GM15510 (cell line): ENCODE measurements at regions not wholly inside any gene's neighbourhood (a gene's known extent, or its start where the extent isn't known, plus 50 kb on each side); places are given as distances from the start of the nearest gene placed in this dataset.

Experiments
- POLR2A ChIP-seq: IDR thresholded peaks from 3 replicates; pipeline ENCODE4 v1.6.1; 2011; ENCODE audit warnings: borderline replicate concordance; ENCODE audit not compliant: insufficient read length; ENCODE audit errors: extremely low read depth

DNA sequence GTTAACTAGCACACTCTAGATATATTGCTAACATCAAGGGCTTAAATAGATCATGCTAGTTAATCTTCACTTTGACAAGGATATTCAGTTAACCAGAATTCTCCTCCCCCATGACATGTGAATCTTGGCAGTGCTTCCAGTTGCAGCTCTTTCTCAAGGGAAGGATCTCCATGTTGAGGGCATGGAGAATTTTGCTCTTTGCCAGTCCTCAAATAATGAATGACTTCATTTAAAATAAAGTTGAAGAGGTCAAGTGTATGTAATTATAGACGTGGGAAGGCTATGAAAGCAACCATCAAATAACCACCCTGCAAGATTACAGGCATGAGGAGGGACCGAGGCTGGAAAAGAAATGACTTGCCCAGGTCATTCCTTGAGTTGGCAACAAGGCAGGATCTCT is 87.3 kb upstream of the CPEB2 start:
- TF ChIP-seq POLR2A, result no peak

DNA sequence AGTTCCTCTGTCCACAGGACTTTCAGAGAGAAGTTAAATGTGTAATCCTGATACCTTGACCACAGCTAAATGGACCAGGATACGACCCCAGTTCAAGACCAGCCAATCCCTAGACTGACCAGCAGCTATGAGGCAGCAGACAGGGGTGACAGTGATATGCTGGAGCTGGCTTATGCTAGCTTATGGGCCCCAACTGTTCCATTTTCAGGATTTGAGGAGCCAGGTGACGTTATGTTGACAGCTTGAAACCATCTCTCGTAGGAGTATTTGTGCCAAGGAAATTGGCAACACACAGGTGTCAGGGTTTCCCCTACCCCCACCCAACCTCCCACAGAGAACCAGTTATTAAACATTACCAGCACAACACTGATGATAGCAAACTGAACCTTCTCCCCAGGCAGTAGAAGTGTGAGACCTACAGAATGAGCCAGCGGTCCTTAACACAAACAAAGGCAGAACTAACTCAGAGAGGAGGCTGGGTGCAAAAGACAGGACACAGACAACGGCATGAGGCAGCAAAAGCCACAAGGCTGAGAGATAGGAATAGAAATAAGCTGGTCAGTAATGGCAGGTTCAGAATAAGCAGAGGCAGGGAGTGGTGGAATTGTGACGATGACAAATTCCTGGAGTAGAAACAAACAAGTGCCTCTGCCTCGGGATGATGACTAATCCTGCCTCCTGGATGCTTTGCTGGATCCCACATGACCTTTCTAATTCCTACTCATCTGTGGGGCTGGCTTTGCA is 85.6 kb upstream of the CPEB2 start:
- TF ChIP-seq POLR2A, result no peak

DNA sequence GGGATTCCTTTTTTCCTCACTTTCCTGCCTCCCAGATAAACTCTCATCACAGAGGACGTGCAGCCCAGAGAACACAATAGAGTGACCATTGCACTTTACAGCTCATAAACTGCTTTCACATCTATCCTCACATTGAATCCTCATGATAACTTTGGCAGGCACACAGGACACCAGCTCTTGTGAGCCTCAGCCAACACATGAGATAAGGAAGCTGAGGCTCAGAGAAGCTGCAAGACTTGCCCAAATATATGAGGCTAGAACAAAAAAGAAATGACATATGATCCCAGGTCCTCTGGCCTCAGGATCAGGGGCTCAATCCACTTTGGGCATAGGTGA is 85.0 kb upstream of the CPEB2 start:
- TF ChIP-seq POLR2A, result no peak

DNA sequence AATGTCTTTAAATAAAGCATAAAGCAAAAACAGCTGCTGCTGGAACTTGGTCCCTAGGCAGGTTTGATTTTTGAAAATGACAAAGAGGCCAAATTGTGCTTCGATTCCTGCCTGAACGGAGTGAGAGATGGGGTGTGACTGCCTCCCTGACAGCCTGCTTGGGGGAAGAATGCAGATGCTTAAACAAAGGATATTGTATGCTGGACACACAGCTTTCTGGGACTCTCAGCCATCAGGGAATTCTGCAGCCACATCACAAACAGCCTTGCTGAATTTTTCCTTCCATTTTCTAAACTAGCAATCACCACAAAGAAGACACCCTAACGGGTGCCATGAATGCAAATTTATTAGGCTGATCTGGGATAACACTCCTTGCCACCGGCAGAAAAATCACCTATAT is 83.9 kb upstream of the CPEB2 start:
- no peak for TF ChIP-seq POLR2A

DNA sequence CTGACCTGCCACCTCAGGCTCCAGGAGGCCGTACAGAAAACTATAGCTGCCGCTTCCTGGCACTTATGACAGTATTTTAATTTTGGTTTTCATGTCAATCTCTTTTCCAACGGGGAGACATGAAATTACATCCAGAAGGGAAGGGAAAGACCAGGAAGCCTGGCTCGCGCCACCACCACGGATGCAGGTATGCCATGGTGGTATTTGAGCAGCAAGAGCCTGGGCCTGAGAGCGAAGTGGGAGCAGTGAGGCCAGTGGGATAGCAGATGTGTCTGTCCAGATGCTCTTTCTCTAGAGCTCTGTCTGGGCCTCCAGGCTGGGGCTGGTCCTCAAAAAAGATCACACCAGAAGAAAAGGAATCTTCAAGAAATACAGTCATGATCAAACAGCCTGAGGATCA is 82.5 kb upstream of the CPEB2 start:
- TF ChIP-seq POLR2A, result no peak

DNA sequence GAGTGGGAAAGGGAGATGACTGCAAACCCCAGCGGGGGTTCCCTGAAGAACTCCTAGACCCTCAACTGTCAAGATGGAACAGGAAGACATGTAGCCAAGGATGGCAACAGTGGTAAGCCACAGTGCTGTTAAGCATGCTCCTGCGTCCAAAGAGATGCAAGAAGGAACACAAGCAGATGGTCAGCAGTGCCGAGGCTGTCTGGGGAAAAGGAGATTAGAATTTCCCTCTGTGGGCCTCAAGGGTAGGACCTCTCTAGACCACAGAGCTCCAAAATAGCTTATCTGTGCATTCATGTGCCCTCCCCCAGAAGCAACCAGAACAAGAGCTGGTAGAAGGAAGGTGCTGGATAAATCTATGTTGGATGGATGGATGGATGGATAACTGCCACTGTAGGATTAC is 82.0 kb upstream of the CPEB2 start:
- TF ChIP-seq POLR2A, result no peak

DNA sequence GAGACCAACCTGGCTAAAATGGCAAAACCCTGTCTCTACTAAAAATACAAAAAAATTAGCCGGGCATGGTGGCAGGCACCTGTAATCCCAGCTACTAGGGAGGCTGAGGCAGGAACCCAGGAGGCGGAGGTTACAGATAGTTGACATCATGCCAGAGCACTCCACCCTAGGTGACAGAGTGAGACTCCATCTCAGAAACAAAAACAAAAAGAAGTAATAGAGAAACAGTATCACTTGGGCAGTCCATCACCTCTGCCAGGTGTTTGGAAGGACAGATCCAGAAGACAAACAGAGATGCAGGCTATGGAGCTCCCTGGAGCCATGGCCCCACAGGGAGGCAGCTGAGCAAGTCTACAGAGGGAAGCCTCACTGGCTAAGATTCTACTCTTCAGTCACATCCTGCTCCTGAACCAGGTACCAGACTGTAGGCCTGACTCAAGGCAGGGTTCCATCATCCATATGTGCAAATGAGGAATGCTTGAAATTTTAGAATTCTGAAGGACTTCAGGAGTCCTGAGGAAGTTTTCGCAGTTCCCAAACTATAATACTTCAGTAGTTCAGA is 81.4 kb upstream of the CPEB2 start:
- no peak for TF ChIP-seq POLR2A

DNA sequence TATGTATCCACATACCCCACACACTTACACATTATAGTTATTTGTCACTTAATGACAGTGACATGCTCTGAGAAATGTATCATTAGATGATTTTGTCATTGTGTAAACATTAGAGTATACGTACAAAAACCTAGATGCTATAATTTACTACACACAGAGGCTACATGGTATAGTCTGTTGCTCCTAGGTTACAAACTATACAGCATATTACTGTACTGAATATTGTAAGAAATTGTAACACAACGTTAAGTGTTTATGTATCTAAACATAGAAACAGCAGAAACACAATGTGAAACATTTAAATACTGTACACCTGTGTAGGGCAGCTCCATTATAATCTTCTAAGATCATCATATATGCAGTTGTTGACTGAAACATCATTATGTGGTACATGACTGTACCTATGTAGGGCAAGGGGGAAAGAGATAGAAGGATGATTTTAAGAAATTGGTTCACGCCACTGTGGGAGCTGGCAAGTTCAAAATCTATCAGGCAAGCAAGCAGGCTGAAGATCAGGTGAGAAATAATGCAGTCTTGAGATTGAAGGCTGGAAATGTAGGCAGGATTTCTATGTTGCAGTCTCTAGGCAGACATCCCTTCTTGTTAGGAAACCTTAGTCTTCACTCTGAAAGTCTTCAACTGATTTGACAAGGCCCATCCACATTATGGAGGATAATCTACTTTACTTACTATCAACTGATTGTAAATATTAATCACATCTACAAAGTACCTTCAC is 78.0 kb upstream of the CPEB2 start:
- TF ChIP-seq POLR2A, result no peak

DNA sequence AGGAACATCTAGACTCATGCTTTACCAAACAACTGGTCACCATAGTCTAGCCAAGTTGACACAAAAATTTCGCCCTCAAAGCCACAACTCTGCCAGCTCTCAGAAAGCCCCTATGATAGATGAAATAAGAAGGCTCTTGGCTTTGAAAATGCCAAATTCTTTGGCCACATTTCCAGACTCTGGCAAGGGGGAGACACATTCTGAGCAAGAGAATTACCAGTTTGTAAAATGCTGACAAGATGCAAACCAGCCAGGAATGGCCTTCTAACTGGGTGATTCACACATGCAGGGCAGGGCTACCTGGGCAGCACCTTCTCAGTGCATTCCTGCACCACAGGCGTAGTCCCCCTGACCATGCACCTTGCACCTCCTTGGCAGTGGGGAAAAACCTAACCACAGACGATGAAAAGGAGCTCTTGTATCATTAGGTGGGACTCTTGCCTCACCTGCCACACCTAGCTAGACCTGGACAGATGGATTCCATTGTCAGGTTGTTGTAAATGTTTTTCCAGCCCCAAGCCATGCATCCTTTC is 77.4 kb upstream of the CPEB2 start:
- no peak for TF ChIP-seq POLR2A

DNA sequence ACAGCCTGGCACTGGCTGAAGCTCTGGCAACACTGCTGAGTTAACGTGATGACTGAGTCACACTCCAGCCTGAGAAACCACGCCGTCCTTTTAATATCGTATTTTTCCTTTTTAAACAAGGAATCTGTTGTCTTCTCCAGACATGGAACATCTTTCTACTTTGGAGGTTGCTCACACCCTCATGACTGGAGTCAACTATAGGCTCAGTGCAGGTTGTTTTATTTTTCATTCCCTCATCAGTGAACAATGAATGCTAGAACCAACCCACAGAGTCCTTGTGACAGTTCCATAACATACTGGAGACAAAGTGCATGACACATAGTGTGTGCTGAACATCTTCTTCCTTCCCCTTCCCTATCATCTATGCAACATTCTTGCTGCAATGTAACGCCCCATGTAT is 76.8 kb upstream of the CPEB2 start:
- TF ChIP-seq POLR2A, result no peak

DNA sequence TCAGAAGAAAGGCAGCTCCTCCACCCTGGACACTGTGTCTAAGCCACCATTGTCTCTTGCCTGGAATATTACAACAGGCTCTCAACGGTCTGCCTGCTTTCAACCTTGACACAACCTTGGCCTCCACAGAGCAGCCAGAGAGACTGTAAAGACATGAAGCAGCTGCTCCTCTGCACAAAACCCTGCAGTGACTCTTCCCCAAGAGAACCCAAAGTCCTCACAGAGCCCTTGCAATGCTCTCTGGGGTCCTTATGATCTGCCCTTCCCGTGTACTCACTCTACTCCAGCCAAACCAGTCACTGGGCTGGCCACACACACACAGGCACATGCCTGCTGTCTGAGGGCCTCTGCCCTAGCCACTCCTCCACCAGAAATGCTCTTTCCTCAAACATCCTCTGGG is 75.9 kb upstream of the CPEB2 start:
- no peak for TF ChIP-seq POLR2A

DNA sequence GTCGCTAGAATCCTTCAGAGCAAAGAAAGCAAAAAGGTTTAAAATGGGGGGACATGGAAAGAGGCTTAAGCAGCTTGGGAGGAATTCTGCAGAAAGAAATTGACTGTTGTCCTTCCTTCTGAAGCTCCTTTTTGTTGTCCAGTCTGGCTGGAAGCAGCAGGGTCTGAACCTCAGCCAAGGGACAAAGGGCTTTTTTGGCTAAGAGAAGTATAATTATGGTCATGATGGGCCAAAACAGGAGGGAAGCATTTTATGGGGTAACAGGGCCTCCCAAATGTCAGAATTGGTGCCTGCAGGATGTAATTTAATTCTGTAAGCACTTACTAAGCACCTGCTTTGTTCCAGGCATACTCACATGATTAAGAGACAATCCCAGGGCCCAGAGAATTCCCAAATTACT is 74.2 kb upstream of the CPEB2 start:
- TF ChIP-seq POLR2A, result no peak

DNA sequence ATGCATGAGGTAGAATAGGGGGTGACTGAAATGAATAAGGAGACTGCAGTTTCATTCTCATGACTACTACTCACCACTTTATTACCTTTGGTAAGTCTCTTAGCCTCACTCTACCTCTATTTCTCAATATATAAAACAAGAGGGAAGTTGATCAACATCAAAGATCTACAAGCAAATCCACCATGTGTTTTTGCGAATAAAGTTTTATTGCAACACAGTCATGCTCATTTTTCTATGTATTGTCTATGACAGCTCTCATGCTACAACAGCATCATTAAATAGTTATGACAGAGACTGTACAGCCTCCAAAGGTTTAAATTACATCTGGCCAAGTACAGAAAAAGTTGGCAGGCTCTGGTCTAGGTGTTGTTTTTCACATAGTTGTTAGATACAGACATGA is 72.6 kb upstream of the CPEB2 start:
- TF ChIP-seq POLR2A, result no peak

DNA sequence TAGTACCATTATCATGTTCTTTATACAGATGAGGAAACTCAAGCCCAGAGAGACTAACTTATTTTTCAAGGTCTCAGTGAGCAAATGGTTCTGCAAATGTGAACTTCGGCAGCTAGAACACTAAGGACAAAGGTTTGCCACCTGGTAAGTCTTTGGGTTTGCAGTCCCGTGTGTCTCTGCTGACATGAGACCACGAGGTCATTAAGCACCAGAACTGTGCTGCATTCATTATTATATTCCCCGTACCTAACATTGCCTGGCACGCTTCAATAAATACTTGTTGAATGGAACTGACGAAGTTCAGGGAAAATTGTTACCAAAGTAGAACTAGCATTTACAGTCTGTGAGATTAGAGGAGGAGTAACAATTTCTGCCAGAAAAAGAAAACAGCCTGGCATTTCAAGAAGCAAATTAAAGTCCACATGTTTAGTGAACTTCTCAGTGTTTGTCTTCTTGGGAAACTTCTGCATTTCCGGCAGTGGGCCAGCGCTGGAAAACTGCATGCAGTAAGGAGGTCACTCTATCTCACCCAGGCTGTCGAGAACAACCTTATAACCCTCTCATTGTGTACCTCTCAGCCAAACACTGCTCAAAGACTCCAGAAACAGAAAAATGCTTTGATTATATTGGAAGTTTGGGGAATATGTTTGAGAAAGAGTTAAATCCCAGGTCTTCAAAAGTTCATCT is 67.4 kb upstream of the CPEB2 start:
- no peak for TF ChIP-seq POLR2A

DNA sequence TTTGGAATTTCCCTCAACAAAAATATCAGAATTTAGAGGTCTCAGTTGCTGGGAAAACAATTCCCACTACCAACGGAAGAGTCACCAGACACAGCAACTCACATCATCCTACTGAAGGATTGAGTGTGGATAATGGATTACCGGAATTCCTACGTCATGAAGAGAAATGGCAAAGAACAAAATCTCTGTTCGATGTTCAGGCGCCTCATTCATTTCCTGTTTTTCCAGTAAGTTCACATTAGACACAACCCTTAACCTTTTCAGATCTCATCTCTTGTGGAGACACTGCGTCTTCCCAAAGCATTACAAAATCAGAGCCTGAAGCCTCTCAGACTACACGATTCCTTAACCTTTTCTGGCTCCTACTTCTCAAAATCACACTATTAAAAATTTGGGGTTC is 58.5 kb upstream of the CPEB2 start:
- TF ChIP-seq POLR2A, result no peak
